ENCODE measurements at regions not wholly inside any gene's neighbourhood (a gene's known extent, or its start where the extent isn't known, plus 50 kb on each side); places are given as distances from the start of the nearest gene placed in this dataset.

GRCh38 chr7:156219307-156220077, 407.2 kb upstream of the SHH start:
- no peak for DNase-seq

GRCh38 chr7:156218544-156219306, 406.5 kb upstream of the SHH start:
- DNase-seq = no peak

- no peak for DNase-seq
These were observed 405.5 kb upstream of the SHH start for GRCh38 chr7:156217803-156218202.

GRCh38 chr7:156209087-156209486, 396.8 kb upstream of the SHH start:
- no peak for DNase-seq

GRCh38 chr7:156207306-156207705, 395.0 kb upstream of the SHH start:
- no peak for DNase-seq

GRCh38 chr7:156206174-156206573, 393.9 kb upstream of the SHH start:
- DNase-seq = no peak

GRCh38 chr7:156204820-156205219, 392.6 kb upstream of the SHH start:
- DNase-seq = no peak

- no peak for DNase-seq
These were observed 391.7 kb upstream of the SHH start for GRCh38 chr7:156203923-156204322.

- DNase-seq = no peak
These were observed 386.0 kb upstream of the SHH start for GRCh38 chr7:156198277-156198676.

GRCh38 chr7:156196649-156197048, 384.4 kb upstream of the SHH start:
- DNase-seq = no peak

- DNase-seq = no peak
These were observed 383.0 kb upstream of the SHH start for GRCh38 chr7:156195276-156195675.

GRCh38 chr7:156194813-156195212, 382.6 kb upstream of the SHH start:
- DNase-seq = no peak

- no peak for DNase-seq
These were observed 380.7 kb upstream of the SHH start for GRCh38 chr7:156192921-156193320.

- no peak for DNase-seq
These were observed 378.8 kb upstream of the SHH start for GRCh38 chr7:156191090-156191489.

GRCh38 chr7:156185076-156185475, 372.8 kb upstream of the SHH start:
- no peak for DNase-seq

GRCh38 chr7:156184164-156184563, 371.9 kb upstream of the SHH start:
- DNase-seq = no peak

GRCh38 chr7:156180451-156181229, 368.4 kb upstream of the SHH start:
- DNase-seq = no peak

GRCh38 chr7:156179872-156180390, 367.7 kb upstream of the SHH start:
- no peak for DNase-seq

GRCh38 chr7:156178857-156179256, 366.6 kb upstream of the SHH start:
- DNase-seq = no peak

GRCh38 chr7:156178214-156178613, 366.0 kb upstream of the SHH start:
- no peak for DNase-seq

GRCh38 chr7:156177422-156178055, 365.3 kb upstream of the SHH start:
- DNase-seq = no peak

GRCh38 chr7:156176039-156176438, 363.8 kb upstream of the SHH start:
- no peak for DNase-seq

GRCh38 chr7:156175003-156175402, 362.7 kb upstream of the SHH start:
- DNase-seq = no peak

All from NCI-H82 (cell line).